ENCODE measurements at regions not wholly inside any gene's neighbourhood (a gene's known extent, or its start where the extent isn't known, plus 50 kb on each side); places are given as distances from the start of the nearest gene placed in this dataset.
"Not testable (repeated sequence)": the region's sequence is repeated elsewhere in the genome, so short reads cannot be mapped to it uniquely, and the experiment has no call there.

DNA sequence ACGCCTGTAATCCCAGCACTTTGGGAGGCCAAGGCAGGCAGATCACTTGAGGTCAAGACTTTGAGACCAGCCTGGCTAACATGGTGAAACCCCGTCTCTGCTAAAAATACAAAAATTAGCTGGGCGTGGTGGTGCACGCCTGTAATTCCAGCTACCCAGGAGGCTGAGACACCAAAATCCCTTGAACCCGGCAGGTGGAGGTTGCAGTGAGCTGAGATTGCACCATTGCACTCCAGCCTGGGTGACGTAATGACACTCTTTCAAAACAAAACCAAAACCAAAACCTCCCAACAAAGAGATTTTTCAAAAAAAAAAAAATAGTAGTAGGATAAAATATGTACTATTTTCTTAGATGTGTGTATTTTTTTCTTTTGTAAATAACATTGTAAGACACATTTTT, 79.1 kb upstream of the MELK start:
- TF ChIP-seq, protein P1, sequence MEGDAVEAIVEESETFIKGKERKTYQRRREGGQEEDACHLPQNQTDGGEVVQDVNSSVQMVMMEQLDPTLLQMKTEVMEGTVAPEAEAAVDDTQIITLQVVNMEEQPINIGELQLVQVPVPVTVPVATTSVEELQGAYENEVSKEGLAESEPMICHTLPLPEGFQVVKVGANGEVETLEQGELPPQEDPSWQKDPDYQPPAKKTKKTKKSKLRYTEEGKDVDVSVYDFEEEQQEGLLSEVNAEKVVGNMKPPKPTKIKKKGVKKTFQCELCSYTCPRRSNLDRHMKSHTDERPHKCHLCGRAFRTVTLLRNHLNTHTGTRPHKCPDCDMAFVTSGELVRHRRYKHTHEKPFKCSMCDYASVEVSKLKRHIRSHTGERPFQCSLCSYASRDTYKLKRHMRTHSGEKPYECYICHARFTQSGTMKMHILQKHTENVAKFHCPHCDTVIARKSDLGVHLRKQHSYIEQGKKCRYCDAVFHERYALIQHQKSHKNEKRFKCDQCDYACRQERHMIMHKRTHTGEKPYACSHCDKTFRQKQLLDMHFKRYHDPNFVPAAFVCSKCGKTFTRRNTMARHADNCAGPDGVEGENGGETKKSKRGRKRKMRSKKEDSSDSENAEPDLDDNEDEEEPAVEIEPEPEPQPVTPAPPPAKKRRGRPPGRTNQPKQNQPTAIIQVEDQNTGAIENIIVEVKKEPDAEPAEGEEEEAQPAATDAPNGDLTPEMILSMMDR (IDR thresholded peaks at IDR 0.05; ENCODE audit: poor library complexity), result not testable (repeated sequence)
- not testable (repeated sequence) for TF ChIP-seq EZH2 (IDR thresholded peaks at IDR 0.05; ENCODE audit: borderline replicate concordance)
